ENCODE measurements at regions not wholly inside any gene's neighbourhood (a gene's known extent, or its start where the extent isn't known, plus 50 kb on each side); places are given as distances from the start of the nearest gene placed in this dataset.

GRCh38 chr1:173426057-173426456 lies 51.1 kb upstream of the PRDX6 start:
- DNase-seq = no peak

GRCh38 chr1:173427146-173428054 lies 49.7 kb upstream of the PRDX6 start:
- DNase-seq = no peak
